Gastrocnemius medialis (tissue), 4 donors: ENCODE measurements at regions not wholly inside any gene's neighbourhood (a gene's known extent, or its start where the extent isn't known, plus 50 kb on each side); places are given as distances from the start of the nearest gene placed in this dataset.

ENCODE experiments used
- ATAC-seq, 2 donors: fragments of 150-250 bp; one replicate each; pipeline ENCODE4 v1.9.1; 2016
- DNase-seq, 2 donors: peaks; one replicate each; pipeline ENCODE4 v3.0.0-alpha.2; 2019
- H3K27ac ChIP-seq, 4 donors: fragments of 200-600 bp; sonication (generic); 1 replicate in 1 of 4; 2 replicates in 3 of 4; pipeline ENCODE4 v1.5.1; 2016 to 2018; ENCODE audit warnings: mild to moderate bottlenecking in 2 of 4, moderate library complexity in 1 of 4
- H3K27me3 ChIP-seq, 3 donors: fragments of 200-600 bp; sonication (generic) in 2 of 3; 1 replicate in 1 of 3; 2 replicates in 2 of 3; pipeline versions ENCODE4 v1.5.1 to v1.6.0; 2016 to 2019; ENCODE audit warnings: mild to moderate bottlenecking in 1 of 3, moderate library complexity in 1 of 3
- H3K36me3 ChIP-seq, 2 donors: fragments of 200-600 bp; sonication (generic) in 1 of 2; one replicate each; pipeline ENCODE4 v1.5.1; 2017 to 2018
- H3K4me1 ChIP-seq, 2 donors: fragments of 200-600 bp; sonication (generic) in 1 of 2; one replicate each; pipeline ENCODE4 v1.5.1; 2016 to 2017; ENCODE audit warnings: mild to moderate bottlenecking in 2 of 2
- H3K4me3 ChIP-seq, 4 donors: fragments of 200-600 bp; sonication (generic) in 3 of 4; 1 replicate in 1 of 4; 2 replicates in 3 of 4; pipeline ENCODE4 v1.5.1; 2016 to 2019; ENCODE audit warnings: mild to moderate bottlenecking in 2 of 4
- H3K9me3 ChIP-seq, 3 donors: fragments of 200-600 bp; sonication (generic) in 2 of 3; 1 replicate in 1 of 3; 2 replicates in 2 of 3; pipeline ENCODE4 v1.5.1; 2016 to 2019
- POLR2A ChIP-seq, 2 donors: fragments of 450-650 bp; IDR thresholded peaks; one replicate each; pipeline ENCODE4 v1.6.1; 2017; ENCODE audit warnings: antibody characterized with exemption in 2 of 2, mild to moderate bottlenecking in 2 of 2, moderate library complexity in 2 of 2
- in situ Hi-C, 4 donors: fragments of 200-750 bp; cut with MboI; loops; one replicate each; pipeline versions ENCODE4 v1.15.0 to v1.8.0; 2017; ENCODE audit warnings: low sequenced_read_pairs in 4 of 4
- intact Hi-C: fragments of 100-400 bp; cut with DNase I; formaldehyde crosslinking; loops from one replicate; pipeline ENCODE4 v1.15.1; 2023; ENCODE audit warnings: low total_unique reads
- TF ChIP-seq, protein P1 (sequence below), 5 experiments: fragments of 450-650 bp in 3 of 5; fragments of 200-600 bp in 2 of 5; sonication (generic) in 2 of 5; IDR thresholded peaks in 4 of 5; conservative IDR thresholded peaks in 1 of 5; 1 replicate in 4 of 5; 2 replicates in 1 of 5; pipeline ENCODE4 v1.5.1; 2016 to 2019; ENCODE audit warnings: antibody characterized with exemption in 5 of 5, mild to moderate bottlenecking in 3 of 5, moderate library complexity in 3 of 5

DNA sequence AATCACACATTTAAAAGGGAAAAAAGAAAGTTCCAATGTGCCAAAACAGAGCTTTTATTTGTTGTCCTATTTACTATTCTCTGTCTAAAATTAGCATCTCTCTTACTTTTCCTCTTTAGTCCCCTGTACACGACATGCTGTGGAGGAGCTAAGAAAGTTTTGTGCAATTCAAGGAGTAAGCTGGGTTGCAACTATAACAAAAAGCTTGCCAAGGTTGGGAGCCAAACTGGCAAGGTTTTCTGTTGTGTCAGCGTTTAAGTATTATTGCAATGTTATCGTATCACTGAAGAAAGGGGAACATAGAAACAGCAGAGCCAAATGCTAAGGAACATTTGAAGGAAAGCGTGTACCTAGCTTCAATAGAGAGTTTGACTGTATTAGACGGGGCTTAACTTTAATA, 680.8 kb downstream of the CETN3 start:
- intact Hi-C loops, result loop anchor here (5.0 kb wide), 1 partner anchor 1001 kb away; no protein-coding TSS in a partner anchor
- in situ Hi-C loops, result loop anchor here in 1 of 4 donors (25.0 kb wide), 1 partner anchor 991 kb away; no protein-coding TSS in a partner anchor
- TF ChIP-seq POLR2A (IDR thresholded peaks at IDR 0.05), result no peak
- TF ChIP-seq, protein P1, sequence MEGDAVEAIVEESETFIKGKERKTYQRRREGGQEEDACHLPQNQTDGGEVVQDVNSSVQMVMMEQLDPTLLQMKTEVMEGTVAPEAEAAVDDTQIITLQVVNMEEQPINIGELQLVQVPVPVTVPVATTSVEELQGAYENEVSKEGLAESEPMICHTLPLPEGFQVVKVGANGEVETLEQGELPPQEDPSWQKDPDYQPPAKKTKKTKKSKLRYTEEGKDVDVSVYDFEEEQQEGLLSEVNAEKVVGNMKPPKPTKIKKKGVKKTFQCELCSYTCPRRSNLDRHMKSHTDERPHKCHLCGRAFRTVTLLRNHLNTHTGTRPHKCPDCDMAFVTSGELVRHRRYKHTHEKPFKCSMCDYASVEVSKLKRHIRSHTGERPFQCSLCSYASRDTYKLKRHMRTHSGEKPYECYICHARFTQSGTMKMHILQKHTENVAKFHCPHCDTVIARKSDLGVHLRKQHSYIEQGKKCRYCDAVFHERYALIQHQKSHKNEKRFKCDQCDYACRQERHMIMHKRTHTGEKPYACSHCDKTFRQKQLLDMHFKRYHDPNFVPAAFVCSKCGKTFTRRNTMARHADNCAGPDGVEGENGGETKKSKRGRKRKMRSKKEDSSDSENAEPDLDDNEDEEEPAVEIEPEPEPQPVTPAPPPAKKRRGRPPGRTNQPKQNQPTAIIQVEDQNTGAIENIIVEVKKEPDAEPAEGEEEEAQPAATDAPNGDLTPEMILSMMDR (IDR thresholded peaks at IDR 0.05 in 4 of 5, conservative IDR thresholded peaks at IDR 0.05 in 1 of 5), result no peak
- H3K27ac ChIP-seq, result peak overlapping the region; percentile 22 to 48 (median 42)
- no peaks in the 10 kb centered on the region for H3K9me3 ChIP-seq
- H3K36me3 ChIP-seq, result no peaks in the 10 kb centered on the region
- H3K4me3 ChIP-seq, result no peak overlapping the region
- ATAC-seq (peak; percentile 83 to 93), DNase-seq (peak; percentile 20 to 63)
- peaks cover 32 to 49% of the 10 kb centered on the region in 2 donors for H3K4me1 ChIP-seq
- no peaks in the 10 kb centered on the region for H3K27me3 ChIP-seq

DNA sequence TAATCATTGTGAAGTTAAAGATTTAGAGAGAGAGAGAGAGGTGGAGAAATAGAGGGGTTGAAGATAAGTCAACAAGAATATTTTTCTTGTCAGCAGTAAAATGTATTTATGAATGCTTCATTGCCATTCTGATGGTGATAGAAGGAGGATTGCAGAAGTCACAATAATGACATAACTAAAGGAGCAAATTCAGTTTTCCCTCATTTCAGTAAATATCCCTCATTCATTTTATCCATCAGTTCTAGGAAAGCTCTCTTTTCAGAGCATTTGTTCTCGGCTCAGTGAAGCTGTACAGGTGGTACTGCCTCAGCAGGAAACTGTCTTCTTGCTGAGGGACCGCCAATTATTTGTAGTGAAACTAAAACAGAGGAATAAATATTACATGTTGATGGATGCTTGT, 681.4 kb downstream of the CETN3 start:
- no peak overlapping the region for H3K4me3 ChIP-seq
- ATAC-seq (no peak), DNase-seq (no peak)
- no peaks in the 10 kb centered on the region for H3K36me3 ChIP-seq
- no peaks in the 10 kb centered on the region for H3K27me3 ChIP-seq
- no peaks in the 10 kb centered on the region for H3K9me3 ChIP-seq
- peak overlapping the region; percentile 22 to 48 (median 42) for H3K27ac ChIP-seq
- H3K4me1 ChIP-seq, result peaks cover 34 to 49% of the 10 kb centered on the region in 2 donors
- intact Hi-C loops (loop anchor here (5.0 kb wide), 1 partner anchor 1001 kb away; no protein-coding TSS in a partner anchor), in situ Hi-C loops (loop anchor here in 1 of 4 donors (25.0 kb wide), 1 partner anchor 991 kb away; no protein-coding TSS in a partner anchor)
- no peak for TF ChIP-seq POLR2A (IDR thresholded peaks at IDR 0.05)
- TF ChIP-seq, protein P1 (IDR thresholded peaks at IDR 0.05 in 4 of 5, conservative IDR thresholded peaks at IDR 0.05 in 1 of 5), result no peak

DNA sequence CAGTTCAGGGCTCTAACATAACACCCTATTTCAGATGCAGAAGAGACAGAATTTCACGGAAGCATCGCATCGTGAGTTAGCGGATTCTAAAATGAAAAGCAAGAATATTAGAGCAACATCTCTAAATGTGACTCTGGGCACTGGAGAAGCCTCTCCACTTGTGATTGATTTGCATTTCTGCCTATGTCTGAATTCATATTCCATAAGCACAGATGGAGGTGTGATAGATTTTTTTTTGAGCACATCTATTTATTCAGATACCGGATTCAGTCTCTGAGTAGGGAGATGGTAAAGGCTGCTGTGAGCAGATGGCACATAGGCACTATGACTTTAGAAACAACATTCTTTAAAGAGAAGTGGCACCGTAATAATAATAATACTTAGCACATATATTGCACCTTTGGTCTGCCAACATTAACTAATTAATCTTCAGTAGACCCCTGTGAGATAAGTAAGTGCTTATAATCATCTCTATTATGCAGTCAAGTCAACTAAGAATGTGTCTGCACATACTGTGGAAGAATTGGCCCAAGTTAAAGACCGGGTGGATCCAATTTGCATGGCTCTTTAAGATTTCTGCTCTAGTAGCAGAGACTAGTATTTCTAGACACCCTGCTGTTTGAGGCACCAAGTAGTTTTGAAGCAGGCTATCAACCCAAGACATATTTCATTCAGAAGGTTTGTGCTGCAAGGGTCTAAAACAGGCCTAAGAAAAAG, 685.0 kb downstream of the CETN3 start:
- no peaks in the 10 kb centered on the region for H3K9me3 ChIP-seq
- peak overlapping the region in 1 of 4 donors; percentile 32 for H3K27ac ChIP-seq
- DNase-seq, result no peak
- H3K4me1 ChIP-seq, result peaks cover 43 to 47% of the 10 kb centered on the region in 2 donors
- intact Hi-C loops (loop anchor here (5.0 kb wide), 1 partner anchor 997 kb away; no protein-coding TSS in a partner anchor), in situ Hi-C loops (loop anchor here in 1 of 4 donors (25.0 kb wide), 1 partner anchor 987 kb away; no protein-coding TSS in a partner anchor)
- TF ChIP-seq POLR2A (IDR thresholded peaks at IDR 0.05), result no peak
- TF ChIP-seq, protein P1 (IDR thresholded peaks at IDR 0.05 in 4 of 5, conservative IDR thresholded peaks at IDR 0.05 in 1 of 5), result no peak
- ATAC-seq, result no peak
- no peak overlapping the region for H3K4me3 ChIP-seq
- H3K27me3 ChIP-seq, result no peaks in the 10 kb centered on the region
- no peaks in the 10 kb centered on the region for H3K36me3 ChIP-seq

DNA sequence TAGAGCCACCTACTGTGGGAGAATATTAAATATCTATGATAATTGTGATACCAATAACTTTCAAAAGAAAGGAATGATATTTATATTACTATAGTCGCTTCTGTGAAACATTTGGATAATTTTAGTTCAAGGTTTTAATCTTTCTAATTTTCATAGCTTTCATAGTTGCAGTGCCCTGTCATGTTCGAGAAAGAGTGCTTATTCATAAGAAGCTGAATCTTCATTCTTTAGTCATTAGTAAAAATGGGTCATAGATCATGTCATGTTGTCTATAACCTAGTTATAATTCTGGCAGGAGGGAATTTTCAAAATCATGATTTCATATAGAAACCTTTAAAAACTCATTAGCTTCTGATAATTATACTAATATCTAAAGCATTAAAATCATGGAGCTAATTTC, 685.6 kb downstream of the CETN3 start:
- no peak for ATAC-seq
- in situ Hi-C loops (no loop called here), intact Hi-C loops (no loop called here)
- Histone ChIP-seq H3K9me3 (no peaks in the 10 kb centered on the region), H3K27ac (no peak overlapping the region), H3K36me3 (no peaks in the 10 kb centered on the region), H3K4me3 (no peak overlapping the region), H3K27me3 (no peaks in the 10 kb centered on the region), H3K4me1 (peaks cover 37 to 40% of the 10 kb centered on the region in 2 donors)
- DNase-seq, result no peak
- TF ChIP-seq, protein P1 (IDR thresholded peaks at IDR 0.05 in 4 of 5, conservative IDR thresholded peaks at IDR 0.05 in 1 of 5), result no peak
- TF ChIP-seq POLR2A (IDR thresholded peaks at IDR 0.05), result no peak
